Effector CD4-positive, alpha-beta T cell (primary cell): ENCODE measurements at regions not wholly inside any gene's neighbourhood (a gene's known extent, or its start where the extent isn't known, plus 50 kb on each side); places are given as distances from the start of the nearest gene placed in this dataset.

Experiments
- DNase-seq: peaks from one replicate; pipeline ENCODE4 v3.0.0-alpha.2; 2020

- no peak for DNase-seq
These were observed 112.8 kb upstream of the TSHZ2 start for GRCh38 chr20:52859156-52859876.

GRCh38 chr20:52852714-52853113 lies 119.4 kb upstream of the TSHZ2 start:
- DNase-seq: no peak

- DNase-seq: no peak
These were observed 124.3 kb upstream of the TSHZ2 start for GRCh38 chr20:52847731-52848359.

GRCh38 chr20:52847029-52847660 lies 125.0 kb upstream of the TSHZ2 start:
- DNase-seq: no peak

- no peak for DNase-seq
These were observed 127.1 kb upstream of the TSHZ2 start for GRCh38 chr20:52845044-52845443.

- DNase-seq: no peak
These were observed 128.7 kb upstream of the TSHZ2 start for GRCh38 chr20:52843425-52843824.

GRCh38 chr20:52841003-52841402 lies 131.2 kb upstream of the TSHZ2 start:
- no peak for DNase-seq

GRCh38 chr20:52840041-52840440 lies 132.1 kb upstream of the TSHZ2 start:
- no peak for DNase-seq

- no peak for DNase-seq
These were observed 133.5 kb upstream of the TSHZ2 start for GRCh38 chr20:52838510-52839241.

GRCh38 chr20:52837378-52837777 lies 134.8 kb upstream of the TSHZ2 start:
- DNase-seq: no peak

GRCh38 chr20:52833901-52834300 lies 138.3 kb upstream of the TSHZ2 start:
- no peak for DNase-seq

- no peak for DNase-seq
These were observed 139.9 kb upstream of the TSHZ2 start for GRCh38 chr20:52832151-52832774.

GRCh38 chr20:52830598-52830997 lies 141.6 kb upstream of the TSHZ2 start:
- no peak for DNase-seq

GRCh38 chr20:52829111-52829510 lies 143.0 kb upstream of the TSHZ2 start:
- no peak for DNase-seq

- DNase-seq: no peak
These were observed 144.0 kb upstream of the TSHZ2 start for GRCh38 chr20:52828199-52828598.

GRCh38 chr20:52826722-52827121 lies 145.4 kb upstream of the TSHZ2 start:
- DNase-seq: no peak

GRCh38 chr20:52826321-52826720 lies 145.8 kb upstream of the TSHZ2 start:
- DNase-seq: no peak

GRCh38 chr20:52824494-52825216 lies 147.5 kb upstream of the TSHZ2 start:
- no peak for DNase-seq

GRCh38 chr20:52823303-52823702 lies 148.9 kb upstream of the TSHZ2 start:
- DNase-seq: no peak

GRCh38 chr20:52820641-52821292 lies 151.4 kb upstream of the TSHZ2 start:
- no peak for DNase-seq

- no peak for DNase-seq
These were observed 153.7 kb upstream of the TSHZ2 start for GRCh38 chr20:52818491-52818890.

- no peak for DNase-seq
These were observed 154.2 kb upstream of the TSHZ2 start for GRCh38 chr20:52817981-52818380.
